AML-193 (cell line): ENCODE measurements at regions not wholly inside any gene's neighbourhood (a gene's known extent, or its start where the extent isn't known, plus 50 kb on each side); places are given as distances from the start of the nearest gene placed in this dataset.

Experiments used
- DNase-seq, 2 experiments: peaks; one replicate each; lab custom pipeline; 2025; lab: John Stamatoyannopoulos, UW

- DNase-seq = no peak
Measured at GRCh38 chr1:239539051-239539450, 152.7 kb downstream of the CHRM3 start.

- no peak for DNase-seq
Measured at GRCh38 chr1:239539812-239540211, 153.4 kb downstream of the CHRM3 start.

- DNase-seq = no peak
Measured at GRCh38 chr1:239543873-239544272, 157.5 kb downstream of the CHRM3 start.

- no peak for DNase-seq
Measured at GRCh38 chr1:239545466-239545865, 159.1 kb downstream of the CHRM3 start.

- DNase-seq = no peak
Measured at GRCh38 chr1:239547987-239548386, 161.6 kb downstream of the CHRM3 start.

GRCh38 chr1:239550178-239550577 is 163.8 kb downstream of the CHRM3 start:
- DNase-seq = no peak

GRCh38 chr1:239555350-239555749 is 169.0 kb downstream of the CHRM3 start:
- no peak for DNase-seq

GRCh38 chr1:239558559-239558958 is 172.2 kb downstream of the CHRM3 start:
- no peak for DNase-seq

GRCh38 chr1:239558991-239559390 is 172.6 kb downstream of the CHRM3 start:
- DNase-seq = no peak

- DNase-seq = no peak
Measured at GRCh38 chr1:239560921-239561320, 174.6 kb downstream of the CHRM3 start.

GRCh38 chr1:239562095-239562494 is 175.7 kb downstream of the CHRM3 start:
- no peak for DNase-seq

- DNase-seq = peak in 1 of 2 experiments; percentile 21
Measured at GRCh38 chr1:239563681-239564080, 177.3 kb downstream of the CHRM3 start.

- DNase-seq = no peak
Measured at GRCh38 chr1:239566074-239566473, 179.7 kb downstream of the CHRM3 start.

- no peak for DNase-seq
Measured at GRCh38 chr1:239570878-239571277, 184.5 kb downstream of the CHRM3 start.

GRCh38 chr1:239572183-239572582 is 185.8 kb downstream of the CHRM3 start:
- DNase-seq = no peak

GRCh38 chr1:239574112-239574511 is 187.7 kb downstream of the CHRM3 start:
- DNase-seq = no peak

GRCh38 chr1:239575113-239575512 is 188.7 kb downstream of the CHRM3 start:
- no peak for DNase-seq

GRCh38 chr1:239583536-239583935 is 197.2 kb downstream of the CHRM3 start:
- DNase-seq = no peak

- DNase-seq = no peak
Measured at GRCh38 chr1:239586128-239586527, 199.8 kb downstream of the CHRM3 start.

- no peak for DNase-seq
Measured at GRCh38 chr1:239587066-239587465, 200.7 kb downstream of the CHRM3 start.

GRCh38 chr1:239587574-239588369 is 201.4 kb downstream of the CHRM3 start:
- DNase-seq = no peak

- no peak for DNase-seq
Measured at GRCh38 chr1:239590556-239590955, 204.2 kb downstream of the CHRM3 start.

GRCh38 chr1:239593527-239593926 is 207.2 kb downstream of the CHRM3 start:
- no peak for DNase-seq

GRCh38 chr1:239600588-239600987 is 214.2 kb downstream of the CHRM3 start:
- no peak for DNase-seq
